Left lung (tissue), 4 donors: ENCODE measurements at regions not wholly inside any gene's neighbourhood (a gene's known extent, or its start where the extent isn't known, plus 50 kb on each side); places are given as distances from the start of the nearest gene placed in this dataset.

Experiments
- ATAC-seq: fragments of 200-7000 bp; cut with Tn5 transposase; one replicate; pipeline ENCODE4 v1.9.1; 2020; ENCODE audit warnings: moderate library complexity
- DNase-seq, 4 donors: peaks; one replicate each; pipeline ENCODE4 v3.0.0-alpha.2; 2013 to 2020
- H3K27ac ChIP-seq, 2 donors: fragments of 200-600 bp; sonication (generic) in 1 of 2; one replicate each; pipeline versions ENCODE4 v1.5.0 to v1.8.0; 2020 to 2021
- H3K27me3 ChIP-seq, 2 donors: fragments of 200-600 bp; sonication (generic) in 1 of 2; one replicate each; pipeline versions ENCODE4 v1.5.0 to v1.8.0; 2020 to 2021
- H3K36me3 ChIP-seq, 2 donors: fragments of 200-600 bp; sonication (generic) in 1 of 2; one replicate each; pipeline versions ENCODE4 v1.5.0 to v1.8.0; 2020 to 2021
- H3K4me1 ChIP-seq, 2 donors: fragments of 200-600 bp; one replicate each; pipeline ENCODE4 v1.8.0; 2021
- H3K4me3 ChIP-seq, 2 donors: fragments of 200-600 bp; sonication (generic) in 1 of 2; one replicate each; pipeline versions ENCODE4 v1.5.0 to v1.8.0; 2020 to 2021; ENCODE audit warnings: mild to moderate bottlenecking in 1 of 2
- H3K9me3 ChIP-seq, 2 donors: fragments of 200-600 bp; sonication (generic) in 1 of 2; one replicate each; pipeline versions ENCODE4 v1.5.0 to v1.8.0; 2020 to 2021
- intact Hi-C, 2 donors: fragments of 100-400 bp; cut with DNase I; formaldehyde crosslinking; loops; one replicate each; pipeline versions ENCODE4 v1.11.2 to v1.14.2; 2022
- TF ChIP-seq, protein P1 (sequence below), 2 donors: fragments of 200-600 bp; sonication (generic) in 1 of 2; IDR thresholded peaks; one replicate each; pipeline versions ENCODE4 v1.5.0 to v1.8.0; 2021; ENCODE audit warnings: antibody characterized with exemption in 2 of 2
- donor health status: DM: no; HTN: yes; CAD: no.
- donor health status: DM: no; HTN: no; CAD: no.

- Histone ChIP-seq H3K4me1 (no peaks in the 10 kb centered on the region), H3K27ac (no peak overlapping the region), H3K4me3 (no peak overlapping the region), H3K27me3 (peaks cover 4 to 20% of the 10 kb centered on the region in 2 donors), H3K36me3 (no peaks in the 10 kb centered on the region), H3K9me3 (no peaks in the 10 kb centered on the region)
- DNase-seq (no peak), ATAC-seq (no peak)
- TF ChIP-seq, protein P1, sequence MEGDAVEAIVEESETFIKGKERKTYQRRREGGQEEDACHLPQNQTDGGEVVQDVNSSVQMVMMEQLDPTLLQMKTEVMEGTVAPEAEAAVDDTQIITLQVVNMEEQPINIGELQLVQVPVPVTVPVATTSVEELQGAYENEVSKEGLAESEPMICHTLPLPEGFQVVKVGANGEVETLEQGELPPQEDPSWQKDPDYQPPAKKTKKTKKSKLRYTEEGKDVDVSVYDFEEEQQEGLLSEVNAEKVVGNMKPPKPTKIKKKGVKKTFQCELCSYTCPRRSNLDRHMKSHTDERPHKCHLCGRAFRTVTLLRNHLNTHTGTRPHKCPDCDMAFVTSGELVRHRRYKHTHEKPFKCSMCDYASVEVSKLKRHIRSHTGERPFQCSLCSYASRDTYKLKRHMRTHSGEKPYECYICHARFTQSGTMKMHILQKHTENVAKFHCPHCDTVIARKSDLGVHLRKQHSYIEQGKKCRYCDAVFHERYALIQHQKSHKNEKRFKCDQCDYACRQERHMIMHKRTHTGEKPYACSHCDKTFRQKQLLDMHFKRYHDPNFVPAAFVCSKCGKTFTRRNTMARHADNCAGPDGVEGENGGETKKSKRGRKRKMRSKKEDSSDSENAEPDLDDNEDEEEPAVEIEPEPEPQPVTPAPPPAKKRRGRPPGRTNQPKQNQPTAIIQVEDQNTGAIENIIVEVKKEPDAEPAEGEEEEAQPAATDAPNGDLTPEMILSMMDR (IDR thresholded peaks at IDR 0.05) = no peak
- intact Hi-C loops = no loop called here
Measured at GRCh38 chr6:134117409-134117808, 65.0 kb upstream of the SLC2A12 start.

GRCh38 chr6:134115715-134116074 lies 63.3 kb upstream of the SLC2A12 start:
- intact Hi-C loops = no loop called here
- ATAC-seq (no peak), DNase-seq (no peak)
- Histone ChIP-seq H3K27me3 (peaks cover 4 to 20% of the 10 kb centered on the region in 2 donors), H3K36me3 (no peaks in the 10 kb centered on the region), H3K27ac (no peak overlapping the region), H3K9me3 (no peaks in the 10 kb centered on the region), H3K4me1 (no peaks in the 10 kb centered on the region), H3K4me3 (no peak overlapping the region)
- TF ChIP-seq, protein P1 (IDR thresholded peaks at IDR 0.05) = no peak

DNA sequence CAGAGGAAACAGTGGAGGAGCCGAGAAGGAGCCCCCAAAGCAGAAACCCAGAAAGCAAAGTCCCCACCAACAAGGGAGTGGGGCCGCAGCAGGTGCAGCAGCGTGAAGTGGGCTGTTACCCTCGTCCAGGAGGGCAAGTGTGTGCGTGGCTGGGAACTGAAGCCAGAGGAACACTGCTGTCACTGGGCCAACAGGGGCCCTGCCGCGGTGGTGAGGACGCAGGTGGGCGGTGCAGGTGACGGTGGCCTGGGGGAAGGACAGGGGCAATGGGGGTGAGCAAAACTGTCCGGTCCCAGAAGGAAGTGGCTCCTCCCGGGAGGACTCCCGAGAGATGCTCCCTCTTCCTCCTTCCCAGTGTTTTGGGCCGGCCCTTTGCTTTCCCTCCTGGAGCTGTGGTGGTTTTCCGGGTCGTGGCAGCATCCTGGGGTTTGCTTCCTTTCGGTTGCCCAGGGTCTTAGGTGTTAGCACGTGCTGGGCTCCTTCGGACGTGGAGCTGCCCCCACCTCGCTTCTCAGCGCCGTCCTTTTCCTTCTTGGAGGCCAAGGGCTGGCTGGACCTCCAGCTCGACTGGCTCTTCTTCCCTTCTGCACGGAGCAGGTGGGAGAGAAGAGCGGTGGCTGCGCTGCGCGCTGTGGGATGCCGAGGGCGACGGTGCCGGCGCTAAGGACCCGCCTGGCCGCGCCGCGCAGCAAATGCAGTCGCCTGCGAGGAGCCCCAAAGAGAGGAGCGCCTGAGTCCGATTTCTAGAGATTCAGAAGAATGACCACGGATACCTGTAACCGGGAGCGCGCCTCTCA lies 62.7 kb upstream of the SLC2A12 start:
- intact Hi-C loops = no loop called here
- no peak for DNase-seq
- H3K27me3 ChIP-seq = peaks cover 4 to 20% of the 10 kb centered on the region in 2 donors
- no peaks in the 10 kb centered on the region for H3K4me1 ChIP-seq
- ATAC-seq = no peak
- H3K27ac ChIP-seq = no peak overlapping the region
- H3K4me3 ChIP-seq = no peak overlapping the region
- TF ChIP-seq, protein P1 (IDR thresholded peaks at IDR 0.05) = no peak
- no peaks in the 10 kb centered on the region for H3K36me3 ChIP-seq
- H3K9me3 ChIP-seq = no peaks in the 10 kb centered on the region

DNA sequence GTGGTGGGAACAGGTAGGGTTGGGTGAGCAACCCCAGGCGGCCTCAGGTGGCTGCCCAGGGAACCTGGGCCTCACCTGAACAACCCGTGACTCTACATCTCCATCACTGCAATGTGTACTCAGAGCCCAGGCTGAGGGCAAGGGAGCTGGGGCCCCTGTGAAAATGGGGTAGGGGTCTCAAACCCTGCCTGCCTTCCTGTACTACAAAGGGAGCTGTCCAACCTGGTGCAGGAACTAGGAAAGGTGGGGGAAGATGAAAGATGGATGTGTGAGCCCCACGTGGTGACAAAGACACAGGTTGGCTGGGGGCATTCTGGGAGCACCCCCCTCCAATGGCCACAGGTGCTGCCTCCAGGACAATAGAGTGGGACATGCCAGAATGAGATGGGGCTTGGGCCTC lies 62.1 kb upstream of the SLC2A12 start:
- Histone ChIP-seq H3K27ac (no peak overlapping the region), H3K36me3 (no peaks in the 10 kb centered on the region), H3K4me3 (no peak overlapping the region), H3K9me3 (no peaks in the 10 kb centered on the region), H3K4me1 (no peaks in the 10 kb centered on the region), H3K27me3 (peaks cover 4 to 20% of the 10 kb centered on the region in 2 donors)
- ATAC-seq (no peak), DNase-seq (no peak)
- TF ChIP-seq, protein P1 (IDR thresholded peaks at IDR 0.05) = no peak
- intact Hi-C loops = no loop called here

DNA sequence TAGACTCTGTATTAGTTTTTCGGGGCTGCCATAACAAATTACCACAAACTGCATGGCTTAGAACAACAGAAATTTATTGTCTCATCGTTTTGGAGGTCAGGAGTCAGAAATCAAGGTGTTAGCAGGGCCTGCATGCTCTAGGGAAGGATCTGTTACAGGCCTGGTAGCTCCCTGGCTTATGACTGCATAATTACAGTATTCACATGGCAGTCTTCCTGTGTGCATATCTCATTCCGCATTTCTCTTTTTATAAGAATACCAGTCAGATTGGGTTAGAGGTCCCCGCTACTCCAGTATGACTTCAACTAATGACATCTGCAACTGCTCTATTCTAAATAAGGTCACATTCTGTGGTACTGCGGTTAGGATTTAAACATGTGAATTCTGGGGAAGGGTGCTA lies 59.3 kb upstream of the SLC2A12 start:
- no peaks in the 10 kb centered on the region for H3K4me1 ChIP-seq

More for the DNA sequence above, 59.3 kb upstream of the SLC2A12 start:
- intact Hi-C loops = no loop called here
- Histone ChIP-seq H3K4me3 (no peak overlapping the region), H3K9me3 (no peaks in the 10 kb centered on the region), H3K27ac (no peak overlapping the region), H3K27me3 (peaks cover 4 to 20% of the 10 kb centered on the region in 2 donors), H3K36me3 (no peaks in the 10 kb centered on the region)
- TF ChIP-seq, protein P1 (IDR thresholded peaks at IDR 0.05) = no peak
- no peak for DNase-seq
- no peak for ATAC-seq
